H1 (cell line): ENCODE measurements at regions not wholly inside any gene's neighbourhood (a gene's known extent, or its start where the extent isn't known, plus 50 kb on each side); places are given as distances from the start of the nearest gene placed in this dataset.

Experiments
- RNF2 ChIP-seq: fragments of 200-900, 300-1000 bp; sonication (generic); IDR thresholded peaks from 2 replicates; pipeline ENCODE4 v1.7.1; 2016; ENCODE audit warnings: borderline replicate concordance, low read depth, mild to moderate bottlenecking, antibody characterized with exemption, low read length; ENCODE audit not compliant: poor library complexity, severe bottlenecking; ENCODE audit errors: missing control alignments

DNA sequence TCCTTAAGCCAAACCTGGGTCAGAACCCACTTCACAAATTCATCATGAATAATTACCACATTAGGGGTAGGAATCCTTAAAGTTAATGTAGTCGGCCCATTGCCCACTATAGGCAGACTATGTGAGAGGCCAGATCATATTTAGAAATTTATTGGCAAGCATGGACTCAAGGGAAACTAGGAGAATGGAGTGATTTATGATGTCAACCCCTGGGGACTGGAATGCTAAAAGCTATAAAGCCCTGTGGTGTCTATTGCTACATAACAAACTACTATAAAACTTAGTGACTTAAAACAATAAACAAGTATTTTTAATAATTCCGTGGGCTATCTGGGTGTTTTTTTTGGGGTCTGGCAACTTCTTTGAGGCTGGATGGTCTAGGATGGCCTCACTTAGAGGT is 93.9 kb downstream of the PPP1R2C start (continued):
- TF ChIP-seq RNF2 = no peak
